SK-N-SH (cell line): ENCODE measurements at regions not wholly inside any gene's neighbourhood (a gene's known extent, or its start where the extent isn't known, plus 50 kb on each side); places are given as distances from the start of the nearest gene placed in this dataset.

Experiments
- CTCF ChIP-seq: fragments of 200-600 bp; sonication (generic); IDR thresholded peaks from 2 replicates; pipeline ENCODE4 v1.6.1; 2017; ENCODE audit warnings: antibody characterized with exemption, mild to moderate bottlenecking, moderate library complexity
- EP300 ChIP-seq, 2 experiments: IDR thresholded peaks; 2 replicates each; pipeline versions ENCODE4 v1.4.0 to v1.6.1; 2012; ENCODE audit warnings: borderline replicate concordance in 1 of 2, low read depth in 1 of 2, low read length in 1 of 2
- FOXM1 ChIP-seq: IDR thresholded peaks from 2 replicates; pipeline ENCODE4 v1.4.0; 2012; ENCODE audit warnings: low read depth, mild to moderate bottlenecking
- POLR2AphosphoS5 ChIP-seq: IDR thresholded peaks from 2 replicates; pipeline ENCODE4 v1.6.1; 2012; ENCODE audit warnings: low read depth, low read length
- RAD21 ChIP-seq: IDR thresholded peaks from 2 replicates; pipeline ENCODE4 v1.6.1; 2012; ENCODE audit warnings: mild to moderate bottlenecking, low read length
- RCOR1 ChIP-seq: fragments of 150-350 bp; IDR thresholded peaks from 2 replicates; pipeline ENCODE4 v1.6.1; 2017; ENCODE audit warnings: antibody characterized with exemption, low read length
- REST ChIP-seq: IDR thresholded peaks from 2 replicates; pipeline ENCODE4 v1.6.1; 2012; ENCODE audit warnings: mild to moderate bottlenecking, low read depth, low read length, moderate library complexity
- RFX5 ChIP-seq: IDR thresholded peaks from 2 replicates; pipeline ENCODE4 v1.6.1; 2012; ENCODE audit warnings: mild to moderate bottlenecking, improper control_type of control experiment, low read length
- SMC3 ChIP-seq: IDR thresholded peaks from 2 replicates; pipeline ENCODE4 v1.6.1; 2012; ENCODE audit warnings: low read depth, low read length, improper control_type of control experiment
- YY1 ChIP-seq: IDR thresholded peaks from 2 replicates; pipeline ENCODE4 v1.4.0; 2012; ENCODE audit warnings: low read depth, mild to moderate bottlenecking

- TF ChIP-seq EP300 (IDR thresholded peaks at IDR 0.05; ENCODE audit: borderline replicate concordance in 1 of 2, low read depth in 1 of 2, low read length in 1 of 2) (no peak), CTCF (no peak), RAD21 (no peak), SMC3 (no peak), YY1 (no peak), RFX5 (no peak), FOXM1 (no peak), POLR2AphosphoS5 (no peak), REST (no peak), RCOR1 (no peak)
Observed at GRCh38 chr22:48707763-48708557, 1119.7 kb downstream of the BRD1 start.
